ENCODE measurements at regions not wholly inside any gene's neighbourhood (a gene's known extent, or its start where the extent isn't known, plus 50 kb on each side); places are given as distances from the start of the nearest gene placed in this dataset.
"Not testable (repeated sequence)": the region's sequence is repeated elsewhere in the genome, so short reads cannot be mapped to it uniquely, and the experiment has no call there.

- no peak for DNase-seq
These were observed 85.2 kb upstream of the TRABD2B start for GRCh38 chr1:48082271-48082962.

GRCh38 chr1:48080331-48081255 lies 83.4 kb upstream of the TRABD2B start:
- DNase-seq: no peak

GRCh38 chr1:48079096-48079495 lies 81.9 kb upstream of the TRABD2B start:
- DNase-seq: no peak

GRCh38 chr1:48077795-48078222 lies 80.6 kb upstream of the TRABD2B start:
- no peak for DNase-seq

DNA sequence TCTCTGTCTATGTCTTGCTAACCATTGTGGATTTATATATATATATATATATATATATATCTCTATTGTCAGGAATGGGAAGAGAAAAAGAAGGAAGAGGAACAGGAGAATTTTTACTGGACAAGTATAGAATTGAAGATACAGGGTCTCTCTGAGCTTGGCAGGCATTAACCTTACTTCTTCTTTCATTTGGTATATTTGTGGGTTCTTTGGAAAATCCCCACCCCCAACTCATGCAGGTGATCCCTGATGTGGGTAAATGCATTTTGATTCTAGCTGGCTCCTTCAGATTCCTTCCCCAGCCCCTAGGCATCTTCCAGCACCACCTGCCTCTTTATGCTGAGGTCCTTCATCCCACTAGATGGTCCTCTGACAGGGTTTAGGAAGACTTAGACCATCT lies 78.8 kb upstream of the TRABD2B start:
- no peak for DNase-seq

GRCh38 chr1:48073798-48074530 lies 76.8 kb upstream of the TRABD2B start:
- DNase-seq: no peak

DNA sequence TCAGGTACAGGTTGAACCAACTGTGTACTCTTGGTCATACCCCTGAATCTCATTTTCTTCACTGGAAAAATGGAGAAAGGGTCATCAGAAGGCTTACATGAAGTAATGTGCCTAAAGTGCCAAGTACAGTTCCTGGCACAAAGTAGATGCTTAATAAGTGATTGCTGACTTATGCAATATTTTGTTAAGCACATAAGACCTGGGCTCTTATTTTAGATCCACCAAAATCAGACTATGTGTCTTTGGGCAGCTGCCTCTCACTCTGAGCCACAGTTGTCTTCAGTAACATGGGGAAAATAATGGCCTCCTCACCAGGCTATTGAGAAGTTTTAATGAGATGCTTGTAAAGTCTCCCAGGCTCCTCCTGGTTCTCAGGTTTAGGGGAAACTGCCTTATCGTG lies 74.3 kb upstream of the TRABD2B start:
- DNase-seq: no peak

- no peak for DNase-seq
These were observed 73.2 kb upstream of the TRABD2B start for GRCh38 chr1:48070396-48070750.

GRCh38 chr1:48069662-48070395 lies 72.6 kb upstream of the TRABD2B start:
- no peak for DNase-seq

DNA sequence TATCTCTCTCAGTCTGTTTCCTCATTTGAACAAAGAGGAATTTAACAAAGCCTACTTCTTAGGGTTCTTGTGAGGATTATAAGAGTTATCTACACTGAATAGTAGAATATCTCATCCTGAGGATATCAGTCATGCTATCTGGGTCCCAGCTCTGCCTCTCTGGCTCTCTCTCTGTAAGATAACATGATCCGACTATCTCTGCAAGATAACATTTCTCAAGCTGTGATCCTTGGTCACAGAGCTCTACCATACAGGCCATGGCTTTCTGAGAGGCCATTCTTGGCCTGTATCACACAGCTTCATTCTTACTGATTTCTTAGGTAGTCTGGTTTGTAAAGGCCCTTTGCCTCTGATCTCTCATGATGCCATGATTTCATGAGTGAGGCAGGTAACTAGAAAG lies 71.0 kb upstream of the TRABD2B start:
- DNase-seq: no peak

GRCh38 chr1:48066936-48067335 lies 69.8 kb upstream of the TRABD2B start:
- no peak for DNase-seq

DNA sequence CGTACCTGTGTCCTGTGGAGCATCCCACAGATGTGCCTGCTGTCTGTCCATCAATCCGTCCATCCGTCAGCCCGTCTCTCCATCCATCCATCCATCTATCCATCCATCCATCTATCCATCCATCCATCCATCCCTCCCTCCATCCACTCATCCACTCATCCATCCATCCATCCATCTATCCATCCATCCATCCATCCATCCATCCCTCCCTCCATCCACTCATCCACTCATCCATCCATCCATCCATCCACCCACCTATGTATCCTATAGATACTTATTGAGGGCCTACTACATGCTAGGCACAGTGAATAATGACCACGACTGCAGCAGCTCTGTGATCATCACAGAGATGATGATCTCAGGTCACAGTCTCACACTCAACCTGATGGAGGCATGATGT lies 67.5 kb upstream of the TRABD2B start:
- DNase-seq: not testable (repeated sequence)

- no peak for DNase-seq
These were observed 65.2 kb upstream of the TRABD2B start for GRCh38 chr1:48062353-48062752.

- no peak for DNase-seq
These were observed 64.3 kb upstream of the TRABD2B start for GRCh38 chr1:48061162-48062136.

- DNase-seq: no peak
These were observed 62.1 kb upstream of the TRABD2B start for GRCh38 chr1:48059289-48059688.

- no peak for DNase-seq
These were observed 61.2 kb upstream of the TRABD2B start for GRCh38 chr1:48058135-48059025.

GRCh38 chr1:48057249-48057648 lies 60.1 kb upstream of the TRABD2B start:
- DNase-seq: no peak

DNA sequence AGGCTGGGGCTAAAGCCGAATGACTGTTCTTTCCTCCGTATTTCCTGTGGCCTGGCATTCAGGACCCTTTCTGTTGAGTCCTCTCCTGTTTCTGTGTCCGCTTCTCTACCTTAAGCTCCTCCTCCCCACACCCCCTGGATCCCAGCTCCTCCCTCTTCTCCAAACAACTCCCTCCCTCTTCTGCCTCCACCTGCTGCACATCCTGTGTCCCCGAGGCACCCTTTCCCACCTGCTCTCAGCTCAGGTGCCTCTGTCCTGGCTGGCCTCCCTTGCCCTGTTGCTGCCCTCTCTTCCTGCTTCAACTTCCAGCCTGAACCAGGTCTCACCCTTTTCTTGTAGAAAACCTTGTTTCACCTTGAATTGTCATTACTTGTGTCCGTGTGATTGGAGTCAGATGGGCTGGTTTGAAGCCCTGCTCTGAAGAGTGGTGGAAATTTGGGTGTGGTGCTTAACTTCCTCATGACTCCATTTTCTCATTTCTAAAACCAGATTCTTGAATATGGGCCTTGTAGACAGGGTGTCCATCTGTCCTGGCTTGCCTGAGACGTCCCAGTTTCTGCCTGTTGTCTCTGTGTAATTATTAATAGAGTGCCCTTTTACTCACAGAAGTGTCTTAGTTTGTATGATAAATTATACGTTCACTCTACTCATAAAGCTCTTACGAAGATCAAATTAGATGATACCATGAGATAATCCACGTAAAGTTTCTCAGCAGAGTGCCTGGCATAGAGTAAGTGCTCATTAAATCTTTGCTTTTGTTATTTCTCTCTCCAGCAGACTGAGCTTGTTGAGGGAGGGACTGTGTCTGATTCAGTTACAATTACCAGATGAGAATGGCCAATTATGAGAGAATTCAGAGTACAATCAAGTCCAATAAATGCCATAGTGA lies 58.9 kb upstream of the TRABD2B start:
- no peak for DNase-seq

- no peak for DNase-seq
These were observed 57.0 kb upstream of the TRABD2B start for GRCh38 chr1:48054232-48054631.

- no peak for DNase-seq
These were observed 55.7 kb upstream of the TRABD2B start for GRCh38 chr1:48052923-48053291.

All from 8988T (cell line).